Right ventricle myocardium superior (tissue), 1 donor: ENCODE measurements at regions not wholly inside any gene's neighbourhood (a gene's known extent, or its start where the extent isn't known, plus 50 kb on each side); places are given as distances from the start of the nearest gene placed in this dataset.
A peak's percentile ranks its signal among the peaks of the same experiment; 100 is the strongest.

Experiments used
- ATAC-seq: fragments of 200-7000 bp; cut with Tn5 transposase; one replicate; pipeline ENCODE4 v1.9.1; 2020; ENCODE audit warnings: mild to moderate bottlenecking; ENCODE audit not compliant: poor library complexity
- DNase-seq: peaks from one replicate; pipeline ENCODE4 v3.0.0-alpha.2; 2020
- intact Hi-C: fragments of 100-400 bp; cut with DNase I; formaldehyde crosslinking; loops from one replicate; pipeline ENCODE4 v1.11.2; 2022
- donor health status: DM: no; HTN: yes; CAD: no; lungs with severe emphysema.

GRCh38 chr4:89610236-89610635 lies 226.7 kb downstream of the SNCA start:
- no peak for ATAC-seq
- DNase-seq: no peak
- intact Hi-C loops: no loop called here

- no peak for DNase-seq
- intact Hi-C loops: no loop called here
- ATAC-seq: no peak
Measured at GRCh38 chr4:89609756-89610155, 227.2 kb downstream of the SNCA start.

GRCh38 chr4:89604951-89605350 lies 232.0 kb downstream of the SNCA start:
- ATAC-seq (no peak), DNase-seq (no peak)
- intact Hi-C loops: no loop called here

- intact Hi-C loops: loop anchor here (5.0 kb wide), 1 partner anchor 298 kb away; no protein-coding TSS in a partner anchor
- ATAC-seq (no peak), DNase-seq (no peak)
Measured at GRCh38 chr4:89599026-89599425, 237.9 kb downstream of the SNCA start.

- no peak for ATAC-seq
- DNase-seq: no peak
- intact Hi-C loops: loop anchor here (5.0 kb wide), 1 partner anchor 299 kb away; no protein-coding TSS in a partner anchor
Measured at GRCh38 chr4:89598602-89599001, 238.4 kb downstream of the SNCA start.

GRCh38 chr4:89595125-89595789 lies 241.7 kb downstream of the SNCA start:
- no peak for DNase-seq
- ATAC-seq: no peak
- intact Hi-C loops: loop anchor here (5.0 kb wide), 1 partner anchor 302 kb away; no protein-coding TSS in a partner anchor

- no peak for ATAC-seq
- DNase-seq: no peak
- intact Hi-C loops: no loop called here
Measured at GRCh38 chr4:89590128-89590527, 246.8 kb downstream of the SNCA start.

- intact Hi-C loops: no loop called here
- ATAC-seq (no peak), DNase-seq (no peak)
Measured at GRCh38 chr4:89588421-89588820, 248.5 kb downstream of the SNCA start.

- no peak for DNase-seq
- intact Hi-C loops: no loop called here
- ATAC-seq: no peak
Measured at GRCh38 chr4:89587364-89587763, 249.6 kb downstream of the SNCA start.

- no peak for DNase-seq
- no peak for ATAC-seq
- intact Hi-C loops: no loop called here
Measured at GRCh38 chr4:89586864-89587263, 250.1 kb downstream of the SNCA start.

- DNase-seq: no peak
- intact Hi-C loops: no loop called here
- peak; percentile 78 for ATAC-seq
Measured at GRCh38 chr4:89586318-89586717, 250.6 kb downstream of the SNCA start.

- ATAC-seq: no peak
- intact Hi-C loops: no loop called here
- no peak for DNase-seq
Measured at GRCh38 chr4:89582756-89583505, 254.0 kb downstream of the SNCA start.

GRCh38 chr4:89579771-89580170 lies 257.2 kb downstream of the SNCA start:
- ATAC-seq (no peak), DNase-seq (no peak)
- intact Hi-C loops: no loop called here

GRCh38 chr4:89576246-89576645 lies 260.7 kb downstream of the SNCA start:
- no peak for ATAC-seq
- DNase-seq: no peak
- intact Hi-C loops: no loop called here

- intact Hi-C loops: no loop called here
- ATAC-seq: no peak
- DNase-seq: no peak
Measured at GRCh38 chr4:89575840-89576239, 261.1 kb downstream of the SNCA start.

- ATAC-seq: no peak
- intact Hi-C loops: no loop called here
- no peak for DNase-seq
Measured at GRCh38 chr4:89574176-89574575, 262.8 kb downstream of the SNCA start.

GRCh38 chr4:89573656-89574055 lies 263.3 kb downstream of the SNCA start:
- no peak for DNase-seq
- intact Hi-C loops: no loop called here
- no peak for ATAC-seq

GRCh38 chr4:89572224-89572858 lies 264.6 kb downstream of the SNCA start:
- intact Hi-C loops: no loop called here
- ATAC-seq: no peak

GRCh38 chr4:89570931-89571330 lies 263.3 kb upstream of the GPRIN3 start:
- intact Hi-C loops: no loop called here
- no peak for ATAC-seq
- DNase-seq: no peak

More at GRCh38 chr4:89572224-89572858, 264.6 kb downstream of the SNCA start:
- no peak for DNase-seq

GRCh38 chr4:89567936-89568335 lies 260.3 kb upstream of the GPRIN3 start:
- ATAC-seq: no peak
- intact Hi-C loops: no loop called here
- no peak for DNase-seq
